HepG2 (cell line): ENCODE measurements at regions not wholly inside any gene's neighbourhood (a gene's known extent, or its start where the extent isn't known, plus 50 kb on each side); places are given as distances from the start of the nearest gene placed in this dataset.

ENCODE experiments used
- ATAC-seq: fragments of 200-7000 bp; cut with Tn5 transposase; 3 replicates; pipeline ENCODE4 v1.9.1; 2020; ENCODE audit warnings: mild to moderate bottlenecking, moderate library complexity
- BruUV-seq: library from RNA; stranded (reverse); fragments of 400-500 nt; replicated peaks from 2 replicates; lab custom pipeline; 2021; lab: Mats Ljungman, UMichigan
- CTCF ChIA-PET: fragments of 300-600 bp; formaldehyde crosslinking; extraction: SDS; loops from one replicate; lab custom pipeline; 2021; ENCODE audit warnings: low total read pairs, inconsistent platforms, low intra/inter-chr PET ratio; lab: Yijun Ruan, JAX
- POLR2A ChIA-PET: fragments of 350-600 bp; sonication (Branson Sonifier 250); formaldehyde crosslinking; loops from one replicate; lab custom pipeline; 2020; ENCODE audit warnings: antibody characterized with exemption, inconsistent platforms; lab: Yijun Ruan, JAX
- DNase-seq: peaks from one replicate; pipeline ENCODE4 v3.0.0-alpha.2; 2015; ENCODE audit warnings: low spot score
- FAIRE-seq: peaks from 3 replicates; lab custom pipeline; 2011; peaks lifted over from hg19 to GRCh38; lab: Jason Lieb, UNC
- H2AFZ ChIP-seq: one replicate; pipeline ENCODE4 v1.6.1; 2011; ENCODE audit warnings: low read length, inconsistent platforms
- H3K27ac ChIP-seq: fragments of 300-600 bp; 3 replicates; pipeline ENCODE4 v1.8.0; 2011; ENCODE audit warnings: mixed run types, mild to moderate bottlenecking, mixed read lengths, low read length, inconsistent platforms; ENCODE audit not compliant: insufficient read depth; ENCODE audit errors: extremely low read length
- H3K27me3 ChIP-seq, 2 experiments: fragments of 200-600 bp in 1 of 2; 2 replicates in 1 of 2; 3 replicates in 1 of 2; pipeline versions ENCODE4 v1.6.0 to v1.8.0; 2011; ENCODE audit warnings: low read length in 2 of 2, mild to moderate bottlenecking in 2 of 2, moderate library complexity in 2 of 2, inconsistent platforms in 1 of 2; ENCODE audit not compliant: insufficient read depth in 2 of 2, control insufficient read depth in 1 of 2
- H3K36me3 ChIP-seq, 2 experiments: fragments of 200-600 bp in 1 of 2; replicated peaks in 1 of 2; 2 replicates in 1 of 2; 3 replicates in 1 of 2; pipeline versions ENCODE4 v1.5.1 to v1.8.0; 2011; ENCODE audit warnings: low read length in 2 of 2, inconsistent platforms in 1 of 2; ENCODE audit not compliant: insufficient read depth in 2 of 2, control insufficient read depth in 1 of 2
- H3K4me1 ChIP-seq: 2 replicates; pipeline ENCODE4 v1.5.1; 2012; ENCODE audit warnings: low read length, inconsistent platforms; ENCODE audit not compliant: insufficient read depth
- H3K4me2 ChIP-seq: 2 replicates; pipeline ENCODE4 v1.6.0; 2011; ENCODE audit warnings: low read depth, low read length, inconsistent platforms
- H3K4me3 ChIP-seq, 3 experiments: fragments of 200-600 bp in 1 of 3; sonication (generic), shearing (Covaris generic) in 1 of 3; replicated peaks in 1 of 3; 2 replicates each; pipeline ENCODE4 v1.5.1; 2011 to 2016; ENCODE audit warnings: low read length in 3 of 3, inconsistent platforms in 2 of 3, low read depth in 2 of 3, mild to moderate bottlenecking in 2 of 3, control low read depth in 1 of 3, mixed read lengths in 1 of 3; ENCODE audit not compliant: insufficient read depth in 1 of 3
- H3K79me2 ChIP-seq: one replicate; pipeline ENCODE4 v1.6.1; 2011; ENCODE audit warnings: low read length, inconsistent platforms; ENCODE audit not compliant: insufficient read depth
- H3K9ac ChIP-seq: 2 replicates; pipeline ENCODE4 v1.6.0; 2011; ENCODE audit warnings: mild to moderate bottlenecking, low read depth, low read length, inconsistent platforms; ENCODE audit not compliant: insufficient read depth
- H3K9me3 ChIP-seq: 2 replicates; pipeline ENCODE4 v1.5.1; 2012; ENCODE audit warnings: mild to moderate bottlenecking, low read length
- H4K20me1 ChIP-seq: 2 replicates; pipeline ENCODE4 v1.6.0; 2011; ENCODE audit warnings: inconsistent platforms, mild to moderate bottlenecking, low read length, moderate library complexity; ENCODE audit not compliant: insufficient read depth
- KDM5B ChIP-seq: sonication (generic); formaldehyde crosslinking; IDR thresholded peaks from 2 replicates; pipeline ENCODE4 v1.4.0; 2020; ENCODE audit warnings: missing genetic modification reagents, mild to moderate bottlenecking, borderline replicate concordance
- KMT2A ChIP-seq: sonication (generic); formaldehyde crosslinking; IDR thresholded peaks from 2 replicates; pipeline ENCODE4 v1.4.0; 2020; ENCODE audit warnings: missing genetic modification reagents
- POLR2A ChIP-seq, 2 experiments: IDR thresholded peaks; 2 replicates each; pipeline ENCODE4 v1.6.1; 2011; ENCODE audit warnings: low read depth in 2 of 2, low read length in 2 of 2, mild to moderate bottlenecking in 1 of 2, moderate library complexity in 1 of 2; ENCODE audit not compliant: insufficient read depth in 1 of 2
- RFX1 ChIP-seq: fragments of 450-650 bp; IDR thresholded peaks from 2 replicates; pipeline ENCODE4 v1.6.1; 2017
- TBX3 ChIP-seq: fragments of 450-650 bp; IDR thresholded peaks from 2 replicates; pipeline ENCODE4 v1.6.1; 2017; ENCODE audit warnings: antibody characterized with exemption, mild to moderate bottlenecking, inconsistent platforms, borderline replicate concordance
- ZNF430 ChIP-seq: sonication (generic); formaldehyde crosslinking; IDR thresholded peaks from 2 replicates; pipeline ENCODE4 v1.9.0; 2021; ENCODE audit warnings: mild to moderate bottlenecking, missing genetic modification reagents
- WGBS: methylation state at CpG from one replicate; pipeline ENCODE4 v1.1.6; 2017; ENCODE audit warnings: low lambda C conversion rate; 5-methylcytosine and 5-hydroxymethylcytosine counted together
- in situ Hi-C: cut with HindIII; loops from 2 replicates; pipeline ENCODE4 v1.10.0; 2017; ENCODE audit warnings: low pct_unique_long_range_greater_than_20kb; ENCODE audit not compliant: extremely low pct_ligation_motif_present
- intact Hi-C: fragments of 100-400 bp; cut with micrococcal nuclease; formaldehyde crosslinking; loops from one replicate; pipeline ENCODE4 v1.10.0; 2022; ENCODE audit not compliant: unreplicated experiment
- TF ChIP-seq, protein P1 (sequence below): sonication (generic); formaldehyde crosslinking; IDR thresholded peaks from 2 replicates; pipeline ENCODE4 v1.8.0; 2022; ENCODE audit warnings: mild to moderate bottlenecking, missing genetic modification reagents
- TF ChIP-seq, protein P2 (sequence below): sonication (generic); formaldehyde crosslinking; IDR thresholded peaks from 2 replicates; pipeline ENCODE4 v1.4.0; 2020; ENCODE audit warnings: low read depth, mild to moderate bottlenecking, missing genetic modification reagents

DNA sequence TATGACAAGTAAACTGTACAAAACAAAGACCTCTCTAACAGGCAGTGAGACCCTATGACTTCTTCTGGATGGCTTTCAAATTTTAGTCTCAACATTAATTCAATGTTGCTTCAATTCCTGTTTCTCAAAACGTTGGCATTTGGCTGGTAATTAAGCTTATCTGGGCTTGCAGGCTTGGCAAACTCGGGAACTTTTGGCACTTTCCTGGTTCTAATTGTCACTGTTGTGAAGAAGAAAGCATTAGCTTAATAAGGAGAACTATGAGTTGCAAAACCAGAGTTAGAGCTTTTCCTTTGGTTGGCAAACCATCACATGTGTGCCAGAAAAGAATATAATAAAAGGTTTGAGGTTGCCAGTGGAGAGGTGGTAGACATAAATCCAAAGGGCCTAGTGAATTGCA is 698.3 kb downstream of the LRRIQ3 start:
- DNase-seq (no peak), FAIRE-seq (no peak), ATAC-seq (no peak)
- H3K27me3 ChIP-seq, result no peaks in the 10 kb centered on the region
- no TSS peak for BruUV-seq
- intact Hi-C loops (no loop called here), in situ Hi-C loops (no loop called here)
- H3K27ac ChIP-seq, result no peak overlapping the region
- H3K9ac ChIP-seq, result no peak overlapping the region
- WGBS, result 4% methylated on average over 2 of the region's 2 CpGs
- no peak overlapping the region for H3K4me3 ChIP-seq
- CTCF ChIA-PET, result no interaction called here
- no peak overlapping the region for H2AFZ ChIP-seq
- POLR2A ChIA-PET, result no interaction called here
- no peaks in the 10 kb centered on the region for H3K36me3 ChIP-seq
- no peak overlapping the region for H3K4me2 ChIP-seq
- H4K20me1 ChIP-seq, result no peaks in the 10 kb centered on the region
- no peaks in the 10 kb centered on the region for H3K4me1 ChIP-seq
- no peaks in the 10 kb centered on the region for H3K79me2 ChIP-seq
- peaks cover 82% of the 10 kb centered on the region for H3K9me3 ChIP-seq
- TF ChIP-seq KMT2A (CRISPR knock-in tag) (no peak), KDM5B (CRISPR knock-in tag) (no peak), POLR2A (IDR thresholded peaks at IDR 0.05; ENCODE audit: insufficient read depth in 1 of 2, low read depth in 2 of 2, low read length in 2 of 2) (no peak), TBX3 (no peak), RFX1 (no peak), ZNF430 (CRISPR knock-in tag) (no peak)
- TF ChIP-seq, protein P1, sequence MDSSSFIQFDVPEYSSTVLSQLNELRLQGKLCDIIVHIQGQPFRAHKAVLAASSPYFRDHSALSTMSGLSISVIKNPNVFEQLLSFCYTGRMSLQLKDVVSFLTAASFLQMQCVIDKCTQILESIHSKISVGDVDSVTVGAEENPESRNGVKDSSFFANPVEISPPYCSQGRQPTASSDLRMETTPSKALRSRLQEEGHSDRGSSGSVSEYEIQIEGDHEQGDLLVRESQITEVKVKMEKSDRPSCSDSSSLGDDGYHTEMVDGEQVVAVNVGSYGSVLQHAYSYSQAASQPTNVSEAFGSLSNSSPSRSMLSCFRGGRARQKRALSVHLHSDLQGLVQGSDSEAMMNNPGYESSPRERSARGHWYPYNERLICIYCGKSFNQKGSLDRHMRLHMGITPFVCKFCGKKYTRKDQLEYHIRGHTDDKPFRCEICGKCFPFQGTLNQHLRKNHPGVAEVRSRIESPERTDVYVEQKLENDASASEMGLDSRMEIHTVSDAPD (CRISPR knock-in tag), result no peak
- TF ChIP-seq, protein P2, sequence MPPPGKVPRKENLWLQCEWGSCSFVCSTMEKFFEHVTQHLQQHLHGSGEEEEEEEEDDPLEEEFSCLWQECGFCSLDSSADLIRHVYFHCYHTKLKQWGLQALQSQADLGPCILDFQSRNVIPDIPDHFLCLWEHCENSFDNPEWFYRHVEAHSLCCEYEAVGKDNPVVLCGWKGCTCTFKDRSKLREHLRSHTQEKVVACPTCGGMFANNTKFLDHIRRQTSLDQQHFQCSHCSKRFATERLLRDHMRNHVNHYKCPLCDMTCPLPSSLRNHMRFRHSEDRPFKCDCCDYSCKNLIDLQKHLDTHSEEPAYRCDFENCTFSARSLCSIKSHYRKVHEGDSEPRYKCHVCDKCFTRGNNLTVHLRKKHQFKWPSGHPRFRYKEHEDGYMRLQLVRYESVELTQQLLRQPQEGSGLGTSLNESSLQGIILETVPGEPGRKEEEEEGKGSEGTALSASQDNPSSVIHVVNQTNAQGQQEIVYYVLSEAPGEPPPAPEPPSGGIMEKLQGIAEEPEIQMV, result no peak
